ENCODE measurements at regions not wholly inside any gene's neighbourhood (a gene's known extent, or its start where the extent isn't known, plus 50 kb on each side); places are given as distances from the start of the nearest gene placed in this dataset.

GRCh38 chr4:175998782-175999181 lies 66.9 kb upstream of the WDR17 start:
- H3K27me3 ChIP-seq (replicated peaks in 1 of 7), result peaks cover 0 to 29% (median 0%) of the 10 kb centered on the region in 7 donors
- no peak for DNase-seq
- intact Hi-C loops (cut with DNase I; ENCODE audit: low total_unique reads), result no loop called here
- peak overlapping the region in 1 of 8 donors; percentile 4 for H3K4me3 ChIP-seq
- TF ChIP-seq, protein P1, sequence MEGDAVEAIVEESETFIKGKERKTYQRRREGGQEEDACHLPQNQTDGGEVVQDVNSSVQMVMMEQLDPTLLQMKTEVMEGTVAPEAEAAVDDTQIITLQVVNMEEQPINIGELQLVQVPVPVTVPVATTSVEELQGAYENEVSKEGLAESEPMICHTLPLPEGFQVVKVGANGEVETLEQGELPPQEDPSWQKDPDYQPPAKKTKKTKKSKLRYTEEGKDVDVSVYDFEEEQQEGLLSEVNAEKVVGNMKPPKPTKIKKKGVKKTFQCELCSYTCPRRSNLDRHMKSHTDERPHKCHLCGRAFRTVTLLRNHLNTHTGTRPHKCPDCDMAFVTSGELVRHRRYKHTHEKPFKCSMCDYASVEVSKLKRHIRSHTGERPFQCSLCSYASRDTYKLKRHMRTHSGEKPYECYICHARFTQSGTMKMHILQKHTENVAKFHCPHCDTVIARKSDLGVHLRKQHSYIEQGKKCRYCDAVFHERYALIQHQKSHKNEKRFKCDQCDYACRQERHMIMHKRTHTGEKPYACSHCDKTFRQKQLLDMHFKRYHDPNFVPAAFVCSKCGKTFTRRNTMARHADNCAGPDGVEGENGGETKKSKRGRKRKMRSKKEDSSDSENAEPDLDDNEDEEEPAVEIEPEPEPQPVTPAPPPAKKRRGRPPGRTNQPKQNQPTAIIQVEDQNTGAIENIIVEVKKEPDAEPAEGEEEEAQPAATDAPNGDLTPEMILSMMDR (IDR thresholded peaks at IDR 0.05 in 8 of 11, conservative IDR thresholded peaks at IDR 0.05 in 3 of 11), result no peak
- TF ChIP-seq POLR2A (IDR thresholded peaks at IDR 0.05) (no peak), POLR2AphosphoS5 (IDR thresholded peaks at IDR 0.05) (no peak)
- no peak overlapping the region for H3K27ac ChIP-seq
- no peaks in the 10 kb centered on the region for H3K9me3 ChIP-seq
- H3K36me3 ChIP-seq, result no peaks in the 10 kb centered on the region
- peaks cover 0 to 31% (median 19%) of the 10 kb centered on the region in 6 donors for H3K4me1 ChIP-seq

- no peaks in the 10 kb centered on the region for H3K36me3 ChIP-seq
These were observed 65.7 kb upstream of the WDR17 start for GRCh38 chr4:175999944-176000343.

GRCh38 chr4:176001151-176002006 lies 64.3 kb upstream of the WDR17 start:
- peak overlapping the region in 7 of 8 donors; percentile 28 to 77 (median 64) for H3K27ac ChIP-seq
- 6 to 10% (median 7%) methylated on average over 41 of the region's 41 CpGs for WGBS, 5 donors
- DNase-seq, result peak; percentile 75
- intact Hi-C loops (cut with DNase I; ENCODE audit: low total_unique reads), result no loop called here
- no peak for TF ChIP-seq POLR2A (IDR thresholded peaks at IDR 0.05)
- TF ChIP-seq, protein P1 (IDR thresholded peaks at IDR 0.05 in 8 of 11, conservative IDR thresholded peaks at IDR 0.05 in 3 of 11), result no peak
- peak; percentile 48 to 62 (median 61) for TF ChIP-seq POLR2AphosphoS5 (IDR thresholded peaks at IDR 0.05)
- peaks cover 0 to 29% (median 0%) of the 10 kb centered on the region in 7 donors for H3K27me3 ChIP-seq (replicated peaks in 1 of 7)
- H3K9me3 ChIP-seq, result no peaks in the 10 kb centered on the region
- H3K4me3 ChIP-seq, result peak overlapping the region; percentile 52 to 75 (median 56)
- H3K4me1 ChIP-seq, result peaks cover 0 to 31% (median 19%) of the 10 kb centered on the region in 6 donors
- no peaks in the 10 kb centered on the region for H3K36me3 ChIP-seq

More at GRCh38 chr4:175999944-176000343, 65.7 kb upstream of the WDR17 start:
- intact Hi-C loops (cut with DNase I; ENCODE audit: low total_unique reads), result no loop called here
- TF ChIP-seq, protein P1 (IDR thresholded peaks at IDR 0.05 in 8 of 11, conservative IDR thresholded peaks at IDR 0.05 in 3 of 11), result no peak
- TF ChIP-seq POLR2A (IDR thresholded peaks at IDR 0.05) (no peak), POLR2AphosphoS5 (IDR thresholded peaks at IDR 0.05) (no peak)
- peak overlapping the region in 7 of 8 donors; percentile 15 to 77 (median 64) for H3K27ac ChIP-seq
- DNase-seq, result no peak
- H3K4me3 ChIP-seq, result no peak overlapping the region
- peaks cover 0 to 31% (median 19%) of the 10 kb centered on the region in 6 donors for H3K4me1 ChIP-seq
- no peaks in the 10 kb centered on the region for H3K9me3 ChIP-seq
- 58 to 79% (median 69%) methylated on average over 2 of the region's 2 CpGs for WGBS, 5 donors
- H3K27me3 ChIP-seq (replicated peaks in 1 of 7), result peaks cover 0 to 29% (median 0%) of the 10 kb centered on the region in 7 donors

DNA sequence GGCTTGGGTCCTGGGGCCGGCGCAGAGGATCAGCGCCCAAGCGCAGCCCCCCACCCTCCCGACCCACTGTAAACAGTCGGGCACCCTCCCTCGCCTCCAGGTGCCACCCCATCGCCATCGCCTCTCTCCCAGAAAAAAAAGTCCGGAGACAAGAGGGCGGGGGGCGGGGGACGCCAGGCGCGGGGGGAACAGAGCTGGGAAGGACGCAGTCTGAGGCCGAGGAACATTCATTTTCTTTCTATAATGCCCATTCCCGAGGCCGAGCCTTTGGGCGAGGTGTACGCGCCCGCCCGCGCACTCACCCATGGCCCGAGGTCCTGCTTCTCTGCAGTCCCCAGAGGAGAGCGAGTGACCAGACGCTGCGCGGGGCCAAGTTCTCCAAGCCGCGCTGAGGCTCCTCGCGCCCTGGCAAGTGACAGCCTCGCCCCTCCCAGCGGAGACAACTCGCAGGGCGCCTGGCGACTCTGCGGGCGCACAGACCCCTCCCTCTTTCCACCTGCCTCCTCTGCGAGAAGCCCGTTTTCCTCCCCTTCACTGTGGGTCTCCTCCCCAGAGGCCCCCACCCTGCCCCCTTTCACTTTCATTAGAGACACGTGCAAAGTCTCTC lies 63.5 kb upstream of the WDR17 start:
- peak; percentile 87 for DNase-seq
- peak overlapping the region; percentile 52 to 75 (median 56) for H3K4me3 ChIP-seq
- no peaks in the 10 kb centered on the region for H3K9me3 ChIP-seq
- intact Hi-C loops (cut with DNase I; ENCODE audit: low total_unique reads), result no loop called here
- H3K36me3 ChIP-seq, result no peaks in the 10 kb centered on the region
- TF ChIP-seq, protein P1 (IDR thresholded peaks at IDR 0.05 in 8 of 11, conservative IDR thresholded peaks at IDR 0.05 in 3 of 11), result no peak
- TF ChIP-seq POLR2AphosphoS5 (IDR thresholded peaks at IDR 0.05), result peak; percentile 40 to 74 (median 54)
- peaks cover 0 to 31% (median 19%) of the 10 kb centered on the region in 6 donors for H3K4me1 ChIP-seq
- H3K27ac ChIP-seq, result peak overlapping the region in 7 of 8 donors; percentile 28 to 77 (median 64)
- peaks cover 0 to 29% (median 0%) of the 10 kb centered on the region in 7 donors for H3K27me3 ChIP-seq (replicated peaks in 1 of 7)
- 1 to 6% (median 1%) methylated on average over 25 to 44 of the region's 44 CpGs for WGBS, 5 donors

Measured in spleen (tissue), 11 donors.